ENCODE measurements at regions not wholly inside any gene's neighbourhood (a gene's known extent, or its start where the extent isn't known, plus 50 kb on each side); places are given as distances from the start of the nearest gene placed in this dataset.

- no peak for DNase-seq
Observed at GRCh38 chr11:88435415-88435814, 97.9 kb upstream of the CTSC start.

More at GRCh38 chr11:88435415-88435814, 97.9 kb upstream of the CTSC start:
- Histone ChIP-seq H3K9me3 (ENCODE audit: control insufficient read depth, low read depth, low read length) (no peaks in the 10 kb centered on the region), H3K79me1 (ENCODE audit: insufficient read depth, low read depth, low read length, poor library complexity, severe bottlenecking) (no peaks in the 10 kb centered on the region), H4K8ac (replicated peaks; ENCODE audit: insufficient read length, low read depth, low read length) (no peak overlapping the region), H3K4ac (ENCODE audit: low read depth, low read length) (no peak overlapping the region), H4K91ac (ENCODE audit: insufficient read length, low read depth, low read length) (no peak overlapping the region), H3K27me3 (ENCODE audit: insufficient read depth, low read length) (no peaks in the 10 kb centered on the region), H3K4me2 (ENCODE audit: insufficient read depth, insufficient read length, low read length) (no peak overlapping the region), H3K9ac (ENCODE audit: extremely low read depth, insufficient read length, low read length) (no peak overlapping the region), H4K5ac (ENCODE audit: insufficient read length, low read depth, low read length) (no peak overlapping the region), H2BK15ac (ENCODE audit: low read depth, low read length) (no peak overlapping the region), H3K4me1 (ENCODE audit: insufficient read depth, low read length) (no peaks in the 10 kb centered on the region), H2AK5ac (ENCODE audit: insufficient read length, low read length) (no peak overlapping the region), H2AFZ (ENCODE audit: low read length) (no peak overlapping the region), H2BK20ac (ENCODE audit: low read depth, low read length, poor library complexity, severe bottlenecking) (no peak overlapping the region), H3K23ac (ENCODE audit: insufficient read length, low read depth, low read length) (no peak overlapping the region), H3K56ac (ENCODE audit: insufficient read length, low read depth, low read length) (no peak overlapping the region), H3K23me2 (ENCODE audit: insufficient read length, low read depth, low read length, poor library complexity, severe bottlenecking) (no peaks in the 10 kb centered on the region), H3K14ac (ENCODE audit: insufficient read depth, low read length) (no peak overlapping the region), H3K18ac (ENCODE audit: insufficient read length, low read depth, low read length) (no peak overlapping the region), H3K79me2 (ENCODE audit: insufficient read depth, low read length) (no peaks in the 10 kb centered on the region), H3K27ac (ENCODE audit: insufficient read length, low read depth, low read length) (no peak overlapping the region), H2BK5ac (ENCODE audit: insufficient read length, low read length) (no peak overlapping the region), H2BK120ac (ENCODE audit: low read depth, low read length, poor library complexity, severe bottlenecking) (no peak overlapping the region), H2BK12ac (ENCODE audit: insufficient read length, low read depth, low read length) (no peak overlapping the region), H3T11ph (ENCODE audit: low read length) (no peak overlapping the region), H4K20me1 (ENCODE audit: control insufficient read depth, insufficient read depth, insufficient read length) (no peaks in the 10 kb centered on the region)
- peaks cover 10 to 18% of the 10 kb centered on the region in 2 experiments; a peak in 4 of 5 replicates for H3K9me3 Mint-ChIP-seq
- no CpG with 5 or more reads among the region's 2 CpGs for WGBS (ENCODE audit: extremely low coverage, insufficient read length, low lambda C conversion rate)
- TF ChIP-seq, protein P1, sequence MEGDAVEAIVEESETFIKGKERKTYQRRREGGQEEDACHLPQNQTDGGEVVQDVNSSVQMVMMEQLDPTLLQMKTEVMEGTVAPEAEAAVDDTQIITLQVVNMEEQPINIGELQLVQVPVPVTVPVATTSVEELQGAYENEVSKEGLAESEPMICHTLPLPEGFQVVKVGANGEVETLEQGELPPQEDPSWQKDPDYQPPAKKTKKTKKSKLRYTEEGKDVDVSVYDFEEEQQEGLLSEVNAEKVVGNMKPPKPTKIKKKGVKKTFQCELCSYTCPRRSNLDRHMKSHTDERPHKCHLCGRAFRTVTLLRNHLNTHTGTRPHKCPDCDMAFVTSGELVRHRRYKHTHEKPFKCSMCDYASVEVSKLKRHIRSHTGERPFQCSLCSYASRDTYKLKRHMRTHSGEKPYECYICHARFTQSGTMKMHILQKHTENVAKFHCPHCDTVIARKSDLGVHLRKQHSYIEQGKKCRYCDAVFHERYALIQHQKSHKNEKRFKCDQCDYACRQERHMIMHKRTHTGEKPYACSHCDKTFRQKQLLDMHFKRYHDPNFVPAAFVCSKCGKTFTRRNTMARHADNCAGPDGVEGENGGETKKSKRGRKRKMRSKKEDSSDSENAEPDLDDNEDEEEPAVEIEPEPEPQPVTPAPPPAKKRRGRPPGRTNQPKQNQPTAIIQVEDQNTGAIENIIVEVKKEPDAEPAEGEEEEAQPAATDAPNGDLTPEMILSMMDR (conservative IDR thresholded peaks at IDR 0.05) = no peak
- peaks cover 0 to 11% (median 6%) of the 10 kb centered on the region in 3 experiments; a peak in 4 of 7 replicates for H3K36me3 Mint-ChIP-seq (ENCODE audit: insufficient read depth in 1 of 3, low read depth in 3 of 3)
- H3K4me3 Mint-ChIP-seq = no peak overlapping the region
- peaks cover 5 to 9% of the 10 kb centered on the region in 2 experiments for H3K4me1 Mint-ChIP-seq
- no peak overlapping the region for H3K27ac Mint-ChIP-seq
- H3K27me3 Mint-ChIP-seq (ENCODE audit: low read depth) = no peaks in the 10 kb centered on the region
